GM19468 (cell line): ENCODE measurements at regions not wholly inside any gene's neighbourhood (a gene's known extent, or its start where the extent isn't known, plus 50 kb on each side); places are given as distances from the start of the nearest gene placed in this dataset.

ENCODE experiments used
- ATAC-seq: cut with Tn5 transposase; IDR thresholded peaks from one replicate; pipeline ENCODE4 v1.9.1; 2021; ENCODE audit warnings: mild to moderate bottlenecking, moderate library complexity, moderate number of reproducible peaks; ENCODE audit not compliant: unreplicated experiment; ENCODE audit errors: extremely low read depth

DNA sequence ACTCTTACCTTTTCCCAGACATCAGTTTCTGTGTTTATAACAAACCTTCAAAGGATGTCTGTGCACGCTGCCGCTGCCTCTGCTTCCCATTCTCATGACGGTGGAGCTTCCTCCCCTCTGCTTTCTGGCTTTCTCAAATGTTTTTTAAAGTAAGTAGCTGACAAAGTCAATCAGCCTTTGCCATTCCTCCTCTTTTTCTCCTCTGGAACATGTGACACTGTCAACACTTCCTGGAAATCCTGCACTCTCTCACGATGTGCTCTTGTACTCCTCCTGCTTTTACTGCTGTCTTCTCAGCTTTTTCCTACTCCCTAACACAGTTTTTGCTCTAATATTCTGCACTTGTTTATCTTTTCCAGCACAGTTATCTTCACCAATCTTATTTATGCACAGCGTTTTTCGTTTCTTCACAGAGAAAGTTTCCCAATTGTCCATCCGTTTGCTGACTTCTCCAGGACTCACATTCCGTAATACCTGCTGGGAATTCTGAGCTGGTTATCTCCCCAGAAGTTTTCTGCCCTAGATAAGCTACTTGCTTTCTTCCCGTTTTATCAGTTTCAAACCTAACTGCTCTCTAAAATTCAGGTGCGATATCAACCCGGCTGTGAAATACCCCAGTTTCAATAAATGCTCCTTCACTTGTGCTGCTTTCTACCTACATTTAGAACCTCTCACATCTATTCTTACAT, 465.6 kb upstream of the AGA start:
- ATAC-seq, result no peak

DNA sequence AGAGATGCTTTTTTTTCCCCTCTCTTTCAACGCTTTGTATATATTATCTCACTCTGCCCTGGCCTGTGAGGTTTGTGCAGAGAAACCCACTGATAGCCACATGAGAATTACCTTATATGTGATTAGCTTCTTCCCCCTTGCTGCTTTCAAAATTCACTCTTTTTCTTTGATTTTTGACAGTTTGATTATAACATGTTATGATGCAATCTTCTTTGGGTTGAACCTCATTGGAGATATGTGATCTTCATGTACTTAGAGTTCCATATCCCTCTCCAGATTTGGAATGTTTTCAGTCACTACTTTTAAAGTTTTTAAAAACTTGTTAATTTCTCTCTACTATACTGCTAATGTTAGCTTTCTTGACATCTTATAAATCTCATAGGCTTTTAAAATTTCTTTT, 479.5 kb upstream of the AGA start:
- no peak for ATAC-seq

DNA sequence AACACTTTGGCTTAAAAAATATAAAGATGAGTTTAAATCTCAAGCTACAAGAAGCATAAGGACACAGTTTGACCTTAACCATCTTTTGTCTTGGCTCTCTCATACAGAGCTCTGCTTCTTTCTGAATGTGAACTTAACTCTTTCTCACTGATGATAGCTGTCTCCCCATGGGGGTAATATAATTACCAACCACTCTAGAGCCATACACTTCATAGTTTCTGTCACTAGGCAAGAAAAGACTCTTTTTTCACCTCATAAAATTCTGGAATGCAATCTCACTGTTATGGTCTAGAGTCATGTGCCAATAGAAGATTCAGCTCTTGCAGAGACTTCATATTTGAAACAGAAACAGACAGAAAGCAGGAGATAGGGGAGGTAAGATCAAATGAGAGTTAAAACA, 481.7 kb upstream of the AGA start:
- no peak for ATAC-seq

DNA sequence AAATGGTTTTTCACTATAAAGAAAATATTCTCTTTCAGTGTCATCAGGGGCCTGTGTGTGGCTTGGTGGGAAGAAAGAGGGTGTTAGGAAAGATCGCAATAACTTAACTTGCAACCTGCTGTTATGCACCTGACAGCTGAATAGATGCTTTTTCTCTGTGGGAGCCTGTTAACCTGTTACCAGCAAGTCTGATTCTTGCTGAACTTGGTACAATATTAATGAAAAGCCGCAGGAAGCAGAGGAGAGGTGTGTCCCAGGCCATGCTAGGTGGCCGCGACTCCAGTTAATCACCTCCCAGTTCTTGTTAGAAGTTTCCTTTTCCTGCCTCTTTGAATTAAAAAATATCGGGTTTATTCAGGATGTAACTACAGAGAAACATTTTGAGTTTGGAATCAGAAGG, 494.8 kb upstream of the AGA start:
- no peak for ATAC-seq

DNA sequence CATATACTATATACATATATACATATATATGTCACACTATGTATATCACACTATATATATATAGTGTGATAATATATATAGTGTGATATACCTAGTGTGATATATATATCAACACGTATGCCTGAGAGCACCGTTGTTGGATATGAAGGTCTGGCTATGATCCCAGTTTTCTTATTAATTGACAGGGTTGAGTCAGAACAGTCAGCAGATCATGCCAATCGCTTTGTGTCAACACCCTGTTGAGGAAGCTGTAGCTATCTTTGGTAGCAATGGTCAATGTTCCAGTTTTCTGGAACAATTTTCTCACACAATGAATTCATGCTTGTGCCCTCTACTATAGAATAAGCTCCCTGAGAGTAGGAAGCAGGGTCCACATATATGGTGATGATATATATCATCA, 496.0 kb upstream of the AGA start:
- no peak for ATAC-seq

DNA sequence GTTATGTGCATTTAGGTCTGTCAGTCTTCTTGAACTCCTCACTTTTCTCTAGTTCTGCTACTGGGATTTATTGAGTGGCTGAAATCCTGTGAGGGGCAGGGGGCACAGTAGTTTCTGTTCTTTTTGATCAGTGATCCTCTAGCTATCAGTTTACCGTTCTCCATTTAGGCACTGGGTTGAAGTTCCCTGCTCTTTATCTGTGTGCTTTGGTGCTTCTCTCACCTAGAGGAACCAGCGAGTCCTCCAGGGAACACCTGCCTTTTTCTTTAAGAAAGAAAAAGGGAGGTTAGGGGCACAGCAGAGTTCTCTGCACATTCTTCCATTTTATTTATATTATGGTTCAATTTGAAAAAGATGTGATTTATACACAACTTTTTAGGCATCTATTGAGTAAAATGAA, 503.0 kb upstream of the AGA start:
- ATAC-seq, result no peak

DNA sequence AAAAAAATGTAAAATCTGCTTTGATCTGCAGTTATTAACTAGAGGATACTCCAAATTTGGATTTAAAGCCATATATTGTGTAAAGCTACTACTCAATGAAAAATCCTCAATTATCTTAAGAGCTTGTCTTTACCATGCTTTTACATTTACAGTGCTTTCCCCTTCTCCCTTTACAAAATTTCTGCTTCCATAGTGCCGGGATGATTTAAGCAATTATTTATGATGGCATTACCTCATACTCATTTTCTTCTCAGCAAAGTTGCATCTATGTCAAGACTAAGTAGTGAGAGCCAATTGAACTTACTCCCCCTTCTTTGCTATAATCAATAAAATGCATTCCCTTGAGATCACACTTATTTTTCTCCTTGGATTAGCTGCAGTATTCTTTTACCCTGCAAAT, 505.4 kb upstream of the AGA start:
- ATAC-seq, result no peak

GRCh38 chr4:177948853-177949252, 506.6 kb upstream of the AGA start:
- ATAC-seq, result no peak

DNA sequence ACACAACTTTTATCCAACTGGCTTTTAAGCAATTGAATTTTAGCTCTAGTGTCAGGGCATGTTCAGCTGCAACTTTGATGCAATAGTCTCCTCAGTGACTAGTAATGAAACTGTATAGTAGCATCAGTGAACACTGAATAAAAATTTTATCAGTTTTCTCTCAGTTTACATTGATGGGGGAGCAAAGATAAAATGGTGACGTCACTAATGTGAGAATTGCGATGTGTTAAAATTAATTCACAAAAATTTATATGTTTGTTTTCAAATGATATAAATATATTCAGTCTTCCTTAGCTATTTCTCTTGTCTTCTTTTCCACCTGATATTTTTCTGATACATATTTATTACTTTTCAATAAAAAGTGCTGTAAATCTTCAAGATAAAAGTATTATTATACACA, 508.8 kb upstream of the AGA start:
- ATAC-seq, result no peak

DNA sequence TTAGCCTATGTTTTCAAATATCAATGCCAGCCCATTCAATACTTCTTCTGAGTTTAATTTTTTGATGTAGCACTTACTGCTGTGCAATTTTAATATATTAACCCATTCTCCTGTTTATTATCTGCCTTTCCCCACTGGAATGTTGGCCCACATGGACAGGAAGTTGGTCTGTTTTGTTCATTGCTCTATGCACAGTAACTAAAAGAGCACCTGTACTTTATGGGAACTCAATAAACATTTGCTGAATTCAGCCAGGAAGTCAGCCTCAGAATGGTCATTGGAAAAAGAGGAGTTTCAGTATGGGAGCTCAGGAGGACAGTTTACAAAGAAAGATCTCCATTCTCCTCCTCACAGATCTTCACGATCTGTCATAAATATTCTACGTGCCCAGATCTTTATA, 510.5 kb upstream of the AGA start:
- no peak for ATAC-seq

GRCh38 chr4:177957596-177958360, 515.5 kb upstream of the AGA start:
- no peak for ATAC-seq

DNA sequence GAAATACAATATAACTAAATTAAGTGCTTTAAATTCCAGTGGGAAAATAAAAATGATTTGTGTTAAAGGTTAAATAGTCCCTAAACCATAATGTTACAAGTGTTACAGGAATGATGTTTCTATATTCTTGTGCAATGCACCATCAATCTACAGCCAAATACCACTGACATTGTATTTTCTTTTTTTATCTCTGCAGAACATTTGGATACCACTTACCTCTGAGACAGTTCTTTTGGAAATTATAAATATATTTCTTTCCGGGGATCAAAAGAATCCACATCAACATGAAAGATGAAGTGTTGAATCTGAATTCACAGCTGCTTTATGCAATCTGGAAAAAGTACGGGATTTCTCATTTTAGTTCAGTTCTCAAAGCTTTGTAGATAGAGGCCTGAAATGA, 518.3 kb upstream of the AGA start:
- no peak for ATAC-seq

- no peak for ATAC-seq
These were observed 519.6 kb upstream of the AGA start for GRCh38 chr4:177961761-177962380.

DNA sequence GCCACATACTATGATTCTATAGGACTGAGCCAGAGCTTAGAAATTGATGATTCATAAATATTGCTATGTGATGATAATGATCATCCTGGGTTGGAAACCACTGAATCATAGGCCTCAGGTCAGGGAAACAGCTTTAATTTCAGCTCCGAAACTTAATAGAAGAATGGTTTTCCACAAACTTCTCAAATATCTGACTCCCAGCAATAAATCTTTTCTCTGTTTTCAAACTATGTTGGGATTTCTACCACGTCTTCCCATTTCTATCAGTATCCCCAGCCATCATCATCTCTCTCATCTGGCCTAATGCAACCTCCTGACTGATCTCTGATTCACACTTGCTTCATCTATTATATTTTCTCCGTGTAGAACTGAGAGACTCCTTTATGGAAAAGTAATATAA, 521.8 kb upstream of the AGA start:
- ATAC-seq, result no peak

DNA sequence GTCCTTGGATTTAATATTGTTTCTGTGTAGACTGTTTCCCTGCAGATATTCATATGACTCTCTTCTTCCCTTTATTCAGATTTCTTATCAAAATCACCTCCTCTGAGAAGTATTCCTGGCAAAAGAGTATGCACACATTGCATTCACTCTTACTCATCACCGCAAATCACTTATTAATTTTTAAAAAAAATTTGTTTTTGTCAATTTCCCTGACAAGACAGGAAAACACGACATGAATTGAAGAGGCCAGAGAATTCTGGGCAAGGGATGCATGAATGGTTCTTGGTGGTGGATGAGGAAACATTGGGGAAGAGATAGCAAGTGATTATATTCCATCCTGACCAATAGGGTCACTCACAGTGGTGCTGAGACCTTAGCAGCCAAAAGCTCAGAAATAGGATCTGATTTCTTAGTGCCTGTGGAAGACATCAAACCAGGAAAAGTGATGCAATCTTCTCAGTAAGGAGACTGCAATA, 522.5 kb upstream of the AGA start:
- no peak for ATAC-seq

DNA sequence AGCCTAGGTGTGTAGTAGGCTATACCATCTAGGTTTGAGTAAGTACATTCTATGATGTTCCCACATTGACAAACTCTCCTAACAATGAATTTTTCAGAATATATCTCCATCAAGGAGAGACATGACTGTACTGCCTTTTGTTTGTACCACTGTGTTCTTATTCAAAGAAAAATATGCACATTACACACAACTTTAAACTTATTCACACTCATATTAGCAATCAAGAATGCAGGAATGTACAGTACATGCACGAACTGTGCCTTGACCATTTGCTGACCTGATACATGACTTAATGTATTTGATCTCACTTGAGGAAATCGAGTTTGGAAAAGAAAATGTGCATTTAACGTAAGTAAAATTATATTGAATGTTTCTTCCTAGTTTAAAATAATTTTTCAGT, 525.1 kb upstream of the AGA start:
- no peak for ATAC-seq

- ATAC-seq, result no peak
These were observed 526.7 kb upstream of the AGA start for GRCh38 chr4:177968817-177969442.

- no peak for ATAC-seq
These were observed 532.2 kb upstream of the AGA start for GRCh38 chr4:177974461-177974860.

DNA sequence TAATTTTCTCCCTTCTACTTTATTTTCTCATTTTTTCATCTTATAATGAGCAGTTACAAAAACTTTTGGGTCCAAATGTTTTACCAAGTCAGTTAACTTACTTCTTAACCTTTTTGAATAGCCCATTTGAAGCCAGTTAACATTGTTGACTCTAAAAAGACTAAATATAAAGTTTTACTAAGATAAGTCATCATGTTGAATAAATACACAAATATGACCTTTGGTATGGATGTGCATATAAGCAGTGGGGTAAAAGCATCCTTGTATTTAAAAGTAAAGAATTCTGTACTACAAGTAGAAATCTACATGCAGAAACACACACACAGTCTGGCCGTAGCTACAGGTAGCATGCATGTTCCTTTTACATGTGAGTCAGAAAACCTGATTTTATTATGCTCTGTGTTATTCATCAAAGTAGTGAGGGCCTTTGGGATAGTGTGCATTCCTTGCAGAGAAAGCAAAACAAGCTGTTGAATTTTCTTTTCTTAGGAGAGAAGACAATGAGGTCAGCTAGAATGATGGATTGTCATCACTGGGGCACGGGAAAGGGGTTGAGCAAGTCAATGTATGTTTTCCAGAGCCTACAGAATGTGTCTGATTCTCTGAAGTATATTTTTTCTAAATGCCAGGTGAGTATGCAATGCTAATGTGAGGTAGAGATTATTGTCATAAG, 533.2 kb upstream of the AGA start:
- no peak for ATAC-seq

DNA sequence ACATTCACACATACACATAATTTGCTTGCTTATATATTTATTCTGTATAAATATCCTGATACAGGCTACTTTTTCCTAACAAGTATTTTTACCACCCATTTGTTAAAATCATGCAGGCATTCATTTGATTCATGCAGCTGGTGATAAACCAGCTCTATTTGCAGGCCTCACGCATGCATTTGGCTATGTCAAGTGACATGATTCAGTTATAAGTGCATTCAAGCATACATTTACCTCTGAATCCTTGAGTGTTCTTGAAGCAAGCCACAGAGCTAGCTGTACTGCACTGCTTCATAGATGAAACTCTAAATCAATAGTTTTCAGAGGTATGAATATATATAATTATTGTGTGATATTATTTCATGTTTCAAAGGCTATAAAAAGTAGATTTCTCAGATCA, 544.0 kb upstream of the AGA start:
- ATAC-seq, result no peak

DNA sequence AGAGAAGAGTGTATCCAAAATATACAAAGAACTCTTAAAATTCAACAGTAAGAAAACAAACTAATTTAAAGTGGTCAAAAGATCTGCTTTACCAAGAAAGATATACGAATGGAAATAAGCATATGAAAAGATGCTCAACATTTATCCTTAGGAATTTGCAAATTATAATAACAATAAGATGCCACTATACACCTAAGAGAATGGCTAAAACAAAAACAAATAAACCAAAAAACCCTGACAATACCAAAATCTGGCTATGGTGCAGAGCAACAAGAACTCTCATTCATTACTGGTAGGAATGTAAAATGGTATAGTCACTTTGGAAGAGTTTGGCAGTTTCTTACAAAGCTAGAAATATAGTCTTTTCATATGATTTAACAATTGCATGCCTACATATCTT, 545.7 kb upstream of the AGA start:
- no peak for ATAC-seq
